Mesendoderm (in vitro differentiated cells): ENCODE measurements at regions not wholly inside any gene's neighbourhood (a gene's known extent, or its start where the extent isn't known, plus 50 kb on each side); places are given as distances from the start of the nearest gene placed in this dataset.
"Not testable (repeated sequence)": the region's sequence is repeated elsewhere in the genome, so short reads cannot be mapped to it uniquely, and the experiment has no call there.

ENCODE experiments used
- DNase-seq: peaks from one replicate; pipeline ENCODE4 v3.0.0; 2013
- H2AK5ac ChIP-seq: 2 replicates; pipeline ENCODE4 v1.6.1; 2013; ENCODE audit warnings: low read length, inconsistent platforms
- H2BK120ac ChIP-seq: 2 replicates; pipeline ENCODE4 v1.6.1; 2013; ENCODE audit warnings: low read depth, mild to moderate bottlenecking, low read length, moderate library complexity, mixed read lengths
- H2BK15ac ChIP-seq: replicated peaks from 2 replicates; pipeline ENCODE4 v1.6.1; 2013; ENCODE audit warnings: low read depth, mild to moderate bottlenecking, moderate library complexity
- H2BK5ac ChIP-seq: 2 replicates; pipeline ENCODE4 v1.6.1; 2013; ENCODE audit warnings: low read length, inconsistent platforms
- H3K18ac ChIP-seq: 2 replicates; pipeline ENCODE4 v1.6.1; 2013; ENCODE audit warnings: mild to moderate bottlenecking, low read length, mixed read lengths
- H3K23ac ChIP-seq: one replicate; pipeline ENCODE4 v1.6.1; 2013; ENCODE audit warnings: low read length
- H3K27ac ChIP-seq: 2 replicates; pipeline ENCODE4 v1.5.1; 2013; ENCODE audit warnings: low read depth, mild to moderate bottlenecking, inconsistent platforms, low read length, moderate library complexity
- H3K27me3 ChIP-seq: 2 replicates; pipeline ENCODE4 v1.6.1; 2013; ENCODE audit warnings: low read length, control low read depth, mild to moderate bottlenecking, inconsistent platforms; ENCODE audit not compliant: insufficient read depth, poor library complexity
- H3K36me3 ChIP-seq: 2 replicates; pipeline ENCODE4 v1.6.1; 2013; ENCODE audit warnings: low read length, inconsistent platforms; ENCODE audit not compliant: control insufficient read depth, insufficient read depth
- H3K4ac ChIP-seq: one replicate; pipeline ENCODE4 v1.6.1; 2013; ENCODE audit warnings: low read depth, mild to moderate bottlenecking, low read length, moderate library complexity
- H3K4me1 ChIP-seq: 2 replicates; pipeline ENCODE4 v1.6.1; 2013; ENCODE audit warnings: low read depth, low read length, inconsistent platforms; ENCODE audit not compliant: control insufficient read depth
- H3K4me2 ChIP-seq: 2 replicates; pipeline ENCODE4 v1.6.1; 2013; ENCODE audit warnings: low read length
- H3K4me3 ChIP-seq: 2 replicates; pipeline ENCODE4 v1.5.1; 2013; ENCODE audit warnings: mild to moderate bottlenecking, low read length
- H3K56ac ChIP-seq: one replicate; pipeline ENCODE4 v1.6.1; 2013; ENCODE audit warnings: low read length
- H3K79me1 ChIP-seq: 2 replicates; pipeline ENCODE4 v1.6.1; 2013; ENCODE audit warnings: low read length, inconsistent platforms
- H3K79me2 ChIP-seq: 2 replicates; pipeline ENCODE4 v1.6.1; 2013; ENCODE audit warnings: mild to moderate bottlenecking, low read length; ENCODE audit not compliant: control insufficient read depth, insufficient read depth
- H3K9ac ChIP-seq: 2 replicates; pipeline ENCODE4 v1.6.1; 2013; ENCODE audit warnings: low read length, inconsistent platforms
- H4K5ac ChIP-seq: one replicate; pipeline ENCODE4 v1.6.1; 2013; ENCODE audit warnings: low read length
- H4K8ac ChIP-seq: one replicate; pipeline ENCODE4 v1.6.1; 2013; ENCODE audit warnings: low read depth, mild to moderate bottlenecking, control low read depth, low read length, moderate library complexity
- WGBS: extraction: QIAGEN DNeasy Blood & Tissue Kit; methylation state at CpG from one replicate; pipeline ENCODE4 v1.1.7; 2013; ENCODE audit warnings: low lambda C conversion rate, missing lambda C conversion rate; ENCODE audit not compliant: insufficient coverage; ENCODE audit errors: extremely low coverage; 5-methylcytosine and 5-hydroxymethylcytosine counted together

DNA sequence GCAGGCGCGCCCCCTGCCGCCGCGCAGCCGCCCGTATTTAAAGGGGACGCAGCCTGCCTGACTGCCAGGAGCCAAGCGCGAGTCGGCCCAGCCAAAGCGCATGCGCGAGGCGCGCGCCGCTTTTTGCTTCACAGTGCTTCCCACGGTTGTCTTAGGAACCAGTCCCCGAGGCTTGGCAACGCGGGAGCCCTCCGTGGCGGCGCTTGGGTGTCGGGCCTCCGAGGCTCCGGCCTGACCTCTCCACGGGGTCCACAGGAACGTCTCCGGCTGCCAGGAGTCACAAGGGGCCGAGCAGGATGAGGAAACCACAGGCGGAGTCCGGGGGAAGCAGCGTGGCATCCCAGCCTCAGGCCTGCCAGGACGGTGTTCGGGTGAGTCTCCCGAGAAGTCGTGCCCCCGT is 706.7 kb downstream of the KCNJ18 start:
- not testable (repeated sequence) for H3K79me1 ChIP-seq, DNase-seq, H3K23ac ChIP-seq, H4K8ac ChIP-seq, H3K4ac ChIP-seq, H3K79me2 ChIP-seq, H2BK5ac ChIP-seq, H2AK5ac ChIP-seq, H3K4me1 ChIP-seq, H4K5ac ChIP-seq, H3K56ac ChIP-seq, H3K36me3 ChIP-seq, H2BK15ac ChIP-seq, H3K27ac ChIP-seq, H3K18ac ChIP-seq, H2BK120ac ChIP-seq, H3K9ac ChIP-seq, H3K4me3 ChIP-seq, H3K27me3 ChIP-seq, H3K4me2 ChIP-seq
- WGBS, result no CpG with 5 or more reads among the region's 40 CpGs

GRCh38 chr17:22405080-22405479 is 712.8 kb downstream of the KCNJ18 start:
- H3K79me2 ChIP-seq, H3K4me1 ChIP-seq, DNase-seq, H4K5ac ChIP-seq, H3K56ac ChIP-seq, H3K27ac ChIP-seq, H4K8ac ChIP-seq, H3K4me2 ChIP-seq, H2BK5ac ChIP-seq, H3K23ac ChIP-seq, H2AK5ac ChIP-seq, H2BK120ac ChIP-seq, H3K36me3 ChIP-seq, H3K79me1 ChIP-seq, H3K18ac ChIP-seq, H3K9ac ChIP-seq, H3K4ac ChIP-seq, H3K4me3 ChIP-seq, H3K27me3 ChIP-seq, H2BK15ac ChIP-seq: not testable (repeated sequence)
- WGBS, result no CpG with 5 or more reads among the region's 39 CpGs

- Histone ChIP-seq H3K23ac (no peak overlapping the region), H3K4me2 (no peak overlapping the region), H3K36me3 (no peaks in the 10 kb centered on the region), H3K18ac (no peak overlapping the region), H3K4me1 (no peaks in the 10 kb centered on the region), H3K79me1 (no peaks in the 10 kb centered on the region), H3K27me3 (no peaks in the 10 kb centered on the region), H2BK15ac (no peak overlapping the region), H2AK5ac (no peak overlapping the region), H2BK5ac (no peak overlapping the region), H3K9ac (no peak overlapping the region), H3K27ac (no peak overlapping the region), H3K4ac (no peak overlapping the region), H2BK120ac (no peak overlapping the region), H4K5ac (no peak overlapping the region), H4K8ac (no peak overlapping the region), H3K56ac (no peak overlapping the region), H3K4me3 (no peak overlapping the region), H3K79me2 (no peaks in the 10 kb centered on the region)
- no CpG with 5 or more reads among the region's 52 CpGs for WGBS
- no peak for DNase-seq
Measured at GRCh38 chr17:22409160-22409751, 716.9 kb downstream of the KCNJ18 start.

- no CpG with 5 or more reads among the region's 14 CpGs for WGBS
- no peaks in the 10 kb centered on the region for H3K4me1 ChIP-seq
- no peaks in the 10 kb centered on the region for H3K79me1 ChIP-seq
- no peak overlapping the region for H3K18ac ChIP-seq
- H3K27ac ChIP-seq, result no peak overlapping the region
- no peak overlapping the region for H3K4ac ChIP-seq
- no peak overlapping the region for H2BK15ac ChIP-seq
- H3K56ac ChIP-seq, result no peak overlapping the region
- no peaks in the 10 kb centered on the region for H3K27me3 ChIP-seq
- no peak overlapping the region for H3K4me3 ChIP-seq
- H2BK5ac ChIP-seq, result no peak overlapping the region
- H3K23ac ChIP-seq, result no peak overlapping the region
- no peak overlapping the region for H3K4me2 ChIP-seq
- no peak overlapping the region for H3K9ac ChIP-seq
- H4K5ac ChIP-seq, result no peak overlapping the region
- H3K79me2 ChIP-seq, result no peaks in the 10 kb centered on the region
- H4K8ac ChIP-seq, result no peak overlapping the region
- DNase-seq, result no peak
- no peak overlapping the region for H2AK5ac ChIP-seq
- H3K36me3 ChIP-seq, result no peaks in the 10 kb centered on the region
- H2BK120ac ChIP-seq, result no peak overlapping the region
Measured at GRCh38 chr17:22410136-22410535, 717.8 kb downstream of the KCNJ18 start.

GRCh38 chr17:22411185-22411784 is 719.0 kb downstream of the KCNJ18 start:
- no peak overlapping the region for H4K8ac ChIP-seq
- H2BK5ac ChIP-seq, result no peak overlapping the region
- no peaks in the 10 kb centered on the region for H3K4me1 ChIP-seq
- H2BK15ac ChIP-seq, result no peak overlapping the region
- no peak overlapping the region for H3K56ac ChIP-seq
- H3K4me3 ChIP-seq, result no peak overlapping the region
- H3K4me2 ChIP-seq, result no peak overlapping the region
- H4K5ac ChIP-seq, result no peak overlapping the region
- H3K36me3 ChIP-seq, result no peaks in the 10 kb centered on the region
- H3K79me1 ChIP-seq, result no peaks in the 10 kb centered on the region
- no peak overlapping the region for H3K18ac ChIP-seq
- no peak overlapping the region for H3K4ac ChIP-seq
- no peak overlapping the region for H3K23ac ChIP-seq
- H2AK5ac ChIP-seq, result no peak overlapping the region
- H2BK120ac ChIP-seq, result no peak overlapping the region
- H3K79me2 ChIP-seq, result no peaks in the 10 kb centered on the region
- no CpG with 5 or more reads among the region's 38 CpGs for WGBS
- H3K9ac ChIP-seq, result no peak overlapping the region
- no peaks in the 10 kb centered on the region for H3K27me3 ChIP-seq
- no peak overlapping the region for H3K27ac ChIP-seq
- DNase-seq, result no peak
